KMS-11 (cell line): ENCODE measurements at regions not wholly inside any gene's neighbourhood (a gene's known extent, or its start where the extent isn't known, plus 50 kb on each side); places are given as distances from the start of the nearest gene placed in this dataset.

ENCODE experiments used
- H2AFZ ChIP-seq: fragments of 200-600 bp; sonication (generic); 2 replicates; pipeline ENCODE4 v1.6.1; 2016; ENCODE audit warnings: antibody characterized with exemption, mixed run types, low read depth
- H3K27ac ChIP-seq: fragments of 200-600 bp; sonication (generic); 2 replicates; pipeline ENCODE4 v1.6.1; 2016; ENCODE audit warnings: mild to moderate bottlenecking, mixed run types
- H3K27me3 ChIP-seq: fragments of 200-600 bp; sonication (generic); 2 replicates; pipeline ENCODE4 v1.6.1; 2017; ENCODE audit warnings: mild to moderate bottlenecking, low read depth, mixed run types, moderate library complexity; ENCODE audit not compliant: insufficient read depth
- H3K36me3 ChIP-seq: fragments of 200-600 bp; sonication (generic); 2 replicates; pipeline ENCODE4 v1.6.1; 2017; ENCODE audit warnings: mild to moderate bottlenecking, mixed run types; ENCODE audit not compliant: insufficient read depth
- H3K4me1 ChIP-seq: fragments of 200-600 bp; sonication (generic); 2 replicates; pipeline ENCODE4 v1.6.1; 2016; ENCODE audit warnings: mild to moderate bottlenecking, low read depth, mixed run types; ENCODE audit not compliant: poor library complexity, severe bottlenecking
- H3K4me2 ChIP-seq: fragments of 200-600 bp; sonication (generic); 2 replicates; pipeline ENCODE4 v1.7.0; 2016; ENCODE audit warnings: mild to moderate bottlenecking, mixed run types
- H3K4me3 ChIP-seq: fragments of 200-600 bp; sonication (generic); IDR thresholded peaks from 2 replicates; pipeline ENCODE4 v1.6.1; 2017; ENCODE audit warnings: low read depth, low read length, mixed read lengths; ENCODE audit not compliant: insufficient read depth
- H3K79me2 ChIP-seq: fragments of 200-600 bp; sonication (generic); 2 replicates; pipeline ENCODE4 v1.6.1; 2016; ENCODE audit warnings: low read depth, mixed run types; ENCODE audit not compliant: insufficient read depth
- H3K9ac ChIP-seq: fragments of 200-600 bp; sonication (generic); 2 replicates; pipeline ENCODE4 v1.6.1; 2016; ENCODE audit warnings: mild to moderate bottlenecking, mixed run types
- H4K20me1 ChIP-seq: fragments of 200-600 bp; sonication (generic); 2 replicates; pipeline ENCODE4 v1.6.1; 2016; ENCODE audit warnings: mild to moderate bottlenecking, mixed run types; ENCODE audit not compliant: insufficient read depth
- CTCF ChIP-seq: fragments of 200-600 bp; sonication (generic); conservative IDR thresholded peaks from 2 replicates; pipeline ENCODE4 v1.6.1; 2017; ENCODE audit warnings: low read depth, mild to moderate bottlenecking, antibody characterized with exemption, low read length, moderate library complexity, mixed read lengths

DNA sequence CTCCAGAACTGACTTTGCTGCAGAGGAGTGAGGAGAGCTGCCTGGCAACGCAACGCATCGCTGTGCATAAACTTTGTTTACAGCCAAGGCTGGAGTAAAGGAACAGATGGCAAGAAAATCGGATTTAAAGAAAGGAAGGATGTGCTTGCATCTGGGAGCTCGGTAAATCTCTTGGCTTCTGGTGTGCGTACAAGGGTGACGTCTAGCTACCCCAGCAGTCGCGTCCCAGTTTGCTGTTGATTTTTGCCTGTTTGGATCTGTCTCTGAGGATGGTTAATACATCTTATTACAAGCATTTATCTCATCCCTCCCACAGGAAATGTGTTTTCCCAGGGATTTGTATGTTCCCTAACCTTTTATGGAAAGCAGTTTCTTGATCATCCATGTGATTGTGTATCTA lies 73.3 kb upstream of the RALGPS2 start:
- H3K4me2 ChIP-seq: no peak overlapping the region
- no peaks in the 10 kb centered on the region for H4K20me1 ChIP-seq
- H3K79me2 ChIP-seq: no peaks in the 10 kb centered on the region
- no peak overlapping the region for H3K4me3 ChIP-seq
- no peaks in the 10 kb centered on the region for H3K27me3 ChIP-seq
- no peaks in the 10 kb centered on the region for H3K36me3 ChIP-seq
- TF ChIP-seq CTCF: no peak
- H2AFZ ChIP-seq: no peak overlapping the region
- no peak overlapping the region for H3K27ac ChIP-seq
- H3K9ac ChIP-seq: no peak overlapping the region
- H3K4me1 ChIP-seq: no peaks in the 10 kb centered on the region

DNA sequence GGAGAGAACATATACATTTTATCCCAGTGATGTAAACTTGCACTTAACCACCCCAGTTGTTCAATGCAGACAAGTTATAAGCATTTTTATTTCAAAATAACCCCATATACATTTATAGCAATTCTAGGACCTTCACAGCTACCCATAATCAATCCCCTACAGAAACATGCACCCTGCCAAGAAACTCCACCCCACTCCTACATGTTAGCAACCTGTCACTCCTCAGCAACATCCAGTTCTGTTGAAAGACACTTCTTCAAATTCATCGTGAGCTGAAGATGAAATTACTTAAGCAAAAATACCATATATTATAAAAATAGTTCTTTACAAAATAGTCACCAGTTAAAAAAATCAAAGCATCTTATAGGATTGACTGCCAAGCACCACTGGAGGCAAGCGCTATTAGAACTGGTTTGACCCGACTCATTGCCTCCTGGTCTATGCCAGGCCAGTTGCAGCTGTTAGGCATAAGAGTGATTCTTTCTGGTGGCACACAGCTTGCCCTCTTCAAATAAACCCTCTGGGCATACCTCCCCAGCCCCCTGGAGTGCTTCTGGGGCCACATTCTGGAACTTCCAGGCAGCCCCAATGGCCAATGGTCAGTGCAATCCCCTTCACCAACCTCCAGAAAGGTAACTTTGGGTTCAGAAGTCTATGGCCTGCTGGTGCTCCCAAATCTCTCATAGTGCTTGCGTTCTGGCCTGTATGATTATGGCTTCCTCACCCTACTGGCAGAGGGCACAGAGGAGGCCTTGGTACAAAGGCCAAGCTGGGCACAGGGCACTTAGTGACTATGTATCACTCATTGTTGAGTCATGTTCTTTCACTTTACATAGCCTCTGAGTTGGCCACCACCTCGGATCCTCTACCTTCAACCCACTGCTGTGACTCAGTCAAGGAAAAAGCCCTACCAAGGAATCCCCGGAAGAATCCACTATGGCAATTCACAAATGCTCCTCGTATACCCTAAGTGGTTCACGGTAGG lies 72.2 kb upstream of the RALGPS2 start:
- H3K79me2 ChIP-seq: no peaks in the 10 kb centered on the region
- H3K4me1 ChIP-seq: no peaks in the 10 kb centered on the region
- H3K9ac ChIP-seq: no peak overlapping the region
- no peaks in the 10 kb centered on the region for H4K20me1 ChIP-seq
- H2AFZ ChIP-seq: no peak overlapping the region
- no peak for TF ChIP-seq CTCF
- H3K4me3 ChIP-seq: no peak overlapping the region
- no peak overlapping the region for H3K27ac ChIP-seq
- H3K27me3 ChIP-seq: no peaks in the 10 kb centered on the region
- H3K4me2 ChIP-seq: no peak overlapping the region
- no peaks in the 10 kb centered on the region for H3K36me3 ChIP-seq

GRCh38 chr1:178659789-178660208 lies 65.2 kb upstream of the RALGPS2 start:
- Histone ChIP-seq H3K4me2 (no peak overlapping the region), H3K79me2 (no peaks in the 10 kb centered on the region), H3K4me1 (no peaks in the 10 kb centered on the region), H3K27me3 (no peaks in the 10 kb centered on the region), H4K20me1 (no peaks in the 10 kb centered on the region), H3K4me3 (no peak overlapping the region), H3K27ac (no peak overlapping the region), H3K9ac (no peak overlapping the region), H2AFZ (no peak overlapping the region), H3K36me3 (no peaks in the 10 kb centered on the region)
- no peak for TF ChIP-seq CTCF

DNA sequence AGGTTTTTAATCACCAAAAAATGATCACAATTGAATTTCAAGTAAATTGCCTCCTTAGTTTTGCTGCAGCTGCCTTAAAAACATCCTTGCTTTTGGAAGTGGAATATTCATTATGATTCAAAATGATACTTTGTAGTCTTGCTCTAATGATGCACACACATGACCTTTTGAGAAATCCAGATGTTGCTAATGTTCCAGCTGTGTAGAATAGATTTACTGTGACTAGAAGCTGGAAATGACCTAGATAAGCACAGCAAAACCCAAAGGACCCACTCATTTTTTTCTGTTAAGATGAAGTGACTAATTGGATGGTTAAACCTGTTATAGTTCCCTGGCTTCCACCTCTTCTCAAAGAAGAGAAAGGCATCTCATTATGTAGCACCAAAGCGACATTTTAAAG lies 64.6 kb upstream of the RALGPS2 start:
- H3K4me2 ChIP-seq: no peak overlapping the region
- H3K27me3 ChIP-seq: no peaks in the 10 kb centered on the region
- no peak overlapping the region for H2AFZ ChIP-seq
- no peaks in the 10 kb centered on the region for H3K36me3 ChIP-seq
- H4K20me1 ChIP-seq: no peaks in the 10 kb centered on the region
- H3K79me2 ChIP-seq: no peaks in the 10 kb centered on the region
- H3K4me3 ChIP-seq: no peak overlapping the region
- H3K9ac ChIP-seq: no peak overlapping the region
- H3K27ac ChIP-seq: no peak overlapping the region
- no peaks in the 10 kb centered on the region for H3K4me1 ChIP-seq
- TF ChIP-seq CTCF: no peak
